ACHN (cell line): ENCODE measurements at regions not wholly inside any gene's neighbourhood (a gene's known extent, or its start where the extent isn't known, plus 50 kb on each side); places are given as distances from the start of the nearest gene placed in this dataset.

Source experiments
- DNase-seq: peaks from one replicate; pipeline ENCODE4 v3.0.0-alpha.2; 2015
- in situ Hi-C: cut with HindIII; loops from 2 replicates; pipeline ENCODE4 v1.10.0; 2017; ENCODE audit warnings: low sequenced_read_pairs, low pct_ligation_motif_present, low pct_unique_long_range_greater_than_20kb

DNA sequence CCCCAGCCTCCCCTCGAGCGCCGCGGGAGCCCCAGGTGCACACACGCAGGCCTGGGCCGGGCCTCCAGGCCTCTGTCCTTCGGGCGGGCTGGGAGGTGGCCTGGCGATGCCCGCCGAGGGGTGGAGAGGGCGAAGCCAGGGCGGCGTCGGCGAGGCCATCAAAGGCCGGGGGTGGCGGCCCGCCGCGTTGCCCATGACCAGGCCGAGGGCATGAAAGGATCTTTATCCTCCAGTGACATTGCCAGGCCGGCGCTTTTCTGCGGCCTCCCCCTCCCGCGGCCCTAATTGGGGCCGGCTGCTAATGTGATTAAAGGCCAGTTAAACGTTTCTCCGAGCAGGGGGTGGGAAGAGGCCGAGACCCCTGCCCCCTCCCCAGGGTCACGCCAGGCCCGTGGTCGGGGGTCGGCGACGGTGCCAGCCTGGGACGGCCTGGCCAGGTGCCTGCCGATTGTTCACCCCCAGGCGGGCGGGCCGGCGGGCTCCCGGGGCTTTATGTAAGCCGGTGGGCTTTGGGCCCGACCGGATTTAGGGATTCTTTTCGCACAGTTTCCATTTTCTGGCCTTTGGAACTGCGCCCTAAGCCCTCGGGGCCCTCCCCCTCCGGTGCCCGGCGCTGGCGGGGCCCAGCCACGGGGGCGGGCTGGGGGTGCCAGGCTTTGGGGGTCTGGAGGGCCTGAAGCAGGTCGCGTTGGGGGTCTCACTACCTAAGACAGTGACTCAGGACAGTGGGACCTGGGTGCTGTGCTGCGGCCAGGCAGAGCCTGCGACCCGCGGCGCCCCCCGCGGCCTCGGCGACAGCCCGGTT is 103.2 kb upstream of the DIO3 start:
- in situ Hi-C loops, result no loop called here
- DNase-seq, result no peak

DNA sequence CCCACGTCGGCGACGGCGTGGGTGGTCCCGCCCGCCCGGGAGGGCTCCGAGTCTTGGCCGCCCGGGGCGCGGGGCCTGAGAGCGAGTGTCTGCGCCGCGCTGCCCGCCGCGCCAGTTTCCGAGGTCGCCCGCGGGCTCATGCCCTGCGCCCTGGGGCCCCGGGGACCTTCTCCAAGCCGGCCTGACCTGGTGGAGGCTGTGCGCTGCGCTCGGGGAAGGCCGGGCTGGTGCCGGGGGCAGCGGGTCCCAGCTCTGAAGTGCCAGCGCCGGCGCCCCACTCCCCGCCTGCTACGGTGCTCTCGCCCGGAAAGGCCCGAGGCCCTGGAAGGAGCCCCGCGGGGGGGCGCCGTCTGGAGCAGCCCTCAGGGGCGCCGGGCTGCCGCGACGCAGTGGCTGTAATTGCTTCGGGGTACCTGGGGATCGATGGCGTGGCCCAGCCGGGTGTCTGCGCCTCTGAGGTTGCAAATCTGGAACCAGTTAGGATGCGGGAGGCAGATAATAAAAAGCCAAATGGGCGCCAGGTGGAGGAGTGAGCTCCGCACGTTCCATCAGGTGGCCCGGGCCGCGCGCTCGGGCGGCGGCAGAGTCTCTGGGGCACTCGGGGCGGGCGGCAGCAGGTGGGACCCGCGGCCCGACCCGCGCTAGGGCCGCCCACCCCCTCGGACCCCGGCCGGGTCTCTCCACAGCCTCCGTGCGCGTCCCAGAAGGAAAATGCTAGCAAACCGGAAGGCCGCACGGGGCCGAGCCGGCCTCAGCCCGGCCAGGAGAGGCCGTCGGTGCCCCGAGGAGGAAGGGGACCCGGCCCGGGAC is 102.3 kb upstream of the DIO3 start:
- in situ Hi-C loops, result no loop called here
- DNase-seq, result no peak

- in situ Hi-C loops, result no loop called here
- no peak for DNase-seq
These were observed 101.8 kb upstream of the DIO3 start for GRCh38 chr14:101459551-101459900.

DNA sequence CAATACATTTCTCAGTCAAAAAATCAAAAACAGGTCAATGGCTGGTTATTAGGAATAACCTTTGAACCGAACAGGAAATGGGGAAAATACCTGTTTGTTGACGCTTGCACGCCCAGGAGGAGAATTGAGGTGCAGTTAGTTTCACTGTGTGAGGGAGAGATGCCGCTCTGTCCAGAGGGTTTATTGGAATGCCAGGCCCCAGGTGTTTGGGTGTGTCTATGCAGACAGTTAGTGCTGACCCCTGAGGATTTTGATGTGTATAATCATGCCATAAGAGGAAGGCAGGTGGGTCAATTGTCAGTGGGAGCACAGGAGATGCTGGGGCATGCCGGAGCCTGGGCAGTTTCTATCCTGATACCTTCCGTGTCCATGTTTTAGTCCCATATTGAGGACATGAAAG is 100.8 kb upstream of the DIO3 start:
- in situ Hi-C loops, result no loop called here

GRCh38 chr14:101460986-101461750 is 100.1 kb upstream of the DIO3 start:
- no peak for DNase-seq
- in situ Hi-C loops, result no loop called here

More for the DNA sequence above, 100.8 kb upstream of the DIO3 start:
- no peak for DNase-seq

GRCh38 chr14:101461891-101462290 is 99.4 kb upstream of the DIO3 start:
- no peak for DNase-seq
- in situ Hi-C loops, result no loop called here

- DNase-seq, result no peak
These were observed 98.3 kb upstream of the DIO3 start for GRCh38 chr14:101462726-101463565.

DNA sequence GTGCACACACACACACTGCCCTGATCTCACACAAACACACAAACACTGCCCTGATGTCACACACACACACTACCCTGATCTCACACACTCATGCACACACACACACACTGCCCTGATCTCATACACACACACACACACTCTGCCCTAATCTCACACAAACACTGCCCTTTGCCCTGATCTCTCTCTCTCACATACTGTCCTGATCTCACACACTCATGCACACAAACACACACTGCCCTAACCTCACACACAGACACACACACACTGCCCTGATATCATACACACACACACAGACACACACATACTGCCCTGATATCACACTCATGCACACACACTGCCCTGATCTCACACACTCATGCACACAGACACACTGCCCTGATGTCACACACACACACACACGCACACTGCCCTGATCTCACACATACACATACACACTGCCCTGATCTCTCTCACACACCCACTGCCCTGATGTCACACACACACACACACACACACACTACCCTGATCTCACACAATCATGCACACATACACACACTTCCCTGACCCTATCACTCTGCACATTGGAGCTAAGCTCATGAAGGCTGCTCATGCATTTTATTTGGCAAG is 97.6 kb upstream of the DIO3 start:
- in situ Hi-C loops, result no loop called here
- no peak for DNase-seq

More at GRCh38 chr14:101462726-101463565, 98.3 kb upstream of the DIO3 start:
- in situ Hi-C loops, result no loop called here

GRCh38 chr14:101464310-101464983 is 96.8 kb upstream of the DIO3 start:
- in situ Hi-C loops, result no loop called here
- DNase-seq, result no peak

- no peak for DNase-seq
- in situ Hi-C loops, result no loop called here
These were observed 96.1 kb upstream of the DIO3 start for GRCh38 chr14:101464984-101465794.

DNA sequence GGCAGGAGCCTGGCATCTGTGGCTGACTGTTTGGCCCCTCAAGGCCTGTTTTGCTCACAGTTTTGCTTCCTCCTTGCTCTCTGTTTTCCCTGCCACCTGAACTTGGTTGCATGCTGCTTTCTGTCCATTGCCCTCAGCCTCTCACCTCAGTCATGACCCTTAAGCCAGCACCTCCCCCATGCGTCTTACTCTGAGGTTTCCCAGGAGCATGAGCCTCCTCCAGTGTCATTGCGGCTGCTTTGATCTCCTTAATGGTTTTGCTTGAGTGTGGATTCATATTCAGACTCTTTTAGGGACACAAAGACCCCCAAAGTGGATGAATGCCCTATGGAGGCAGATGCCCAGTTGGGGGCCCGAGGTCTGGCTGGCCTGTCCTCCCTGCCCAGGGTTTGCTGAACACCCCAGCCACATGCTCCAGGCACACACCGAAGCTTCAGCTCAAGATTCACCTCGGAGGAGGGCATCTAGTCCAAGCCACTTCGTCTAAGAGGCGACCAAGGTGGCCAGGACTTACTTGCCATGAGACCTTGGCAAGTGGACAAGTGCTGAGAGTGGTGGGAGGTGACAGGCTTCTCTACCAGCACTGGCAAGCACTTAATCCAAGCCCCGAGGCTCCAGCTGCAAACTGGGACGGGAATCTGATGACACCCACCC is 95.4 kb upstream of the DIO3 start:
- no peak for DNase-seq
- in situ Hi-C loops, result no loop called here

DNA sequence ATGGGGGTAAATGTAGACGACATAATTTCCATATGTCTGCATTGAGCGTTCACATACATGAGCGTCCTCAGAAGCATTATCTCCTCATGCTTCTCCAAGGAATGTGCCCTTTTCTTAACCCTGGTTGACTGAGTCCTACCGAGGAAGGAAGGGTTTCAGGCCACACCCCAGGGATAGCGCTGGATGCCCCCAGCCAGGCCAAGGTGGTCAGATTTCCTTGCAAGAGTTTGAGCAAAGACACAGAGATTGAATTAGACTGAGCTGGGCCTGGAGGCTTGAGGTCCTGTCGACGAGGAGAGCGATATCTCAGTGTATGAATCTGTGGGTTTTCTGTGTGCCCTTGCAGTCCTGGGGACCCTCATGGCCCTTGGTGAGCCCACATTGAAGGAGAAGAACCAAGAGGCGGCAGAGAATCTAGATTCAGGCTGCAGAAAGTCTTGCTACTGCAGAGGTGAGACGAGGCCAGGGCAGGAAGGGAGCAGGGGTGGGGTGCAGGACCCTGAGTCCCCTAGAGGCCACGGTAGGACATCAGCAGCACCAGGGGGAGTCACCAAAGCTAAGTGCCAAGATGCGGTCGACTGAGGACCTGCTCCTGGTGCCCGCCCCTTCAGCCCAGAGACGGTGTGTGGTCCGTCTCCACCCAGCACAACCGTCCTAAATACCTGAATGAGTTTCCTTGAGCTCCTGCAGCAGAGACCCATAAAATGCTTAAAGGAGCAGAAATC is 94.7 kb upstream of the DIO3 start:
- in situ Hi-C loops, result no loop called here
- DNase-seq, result no peak

DNA sequence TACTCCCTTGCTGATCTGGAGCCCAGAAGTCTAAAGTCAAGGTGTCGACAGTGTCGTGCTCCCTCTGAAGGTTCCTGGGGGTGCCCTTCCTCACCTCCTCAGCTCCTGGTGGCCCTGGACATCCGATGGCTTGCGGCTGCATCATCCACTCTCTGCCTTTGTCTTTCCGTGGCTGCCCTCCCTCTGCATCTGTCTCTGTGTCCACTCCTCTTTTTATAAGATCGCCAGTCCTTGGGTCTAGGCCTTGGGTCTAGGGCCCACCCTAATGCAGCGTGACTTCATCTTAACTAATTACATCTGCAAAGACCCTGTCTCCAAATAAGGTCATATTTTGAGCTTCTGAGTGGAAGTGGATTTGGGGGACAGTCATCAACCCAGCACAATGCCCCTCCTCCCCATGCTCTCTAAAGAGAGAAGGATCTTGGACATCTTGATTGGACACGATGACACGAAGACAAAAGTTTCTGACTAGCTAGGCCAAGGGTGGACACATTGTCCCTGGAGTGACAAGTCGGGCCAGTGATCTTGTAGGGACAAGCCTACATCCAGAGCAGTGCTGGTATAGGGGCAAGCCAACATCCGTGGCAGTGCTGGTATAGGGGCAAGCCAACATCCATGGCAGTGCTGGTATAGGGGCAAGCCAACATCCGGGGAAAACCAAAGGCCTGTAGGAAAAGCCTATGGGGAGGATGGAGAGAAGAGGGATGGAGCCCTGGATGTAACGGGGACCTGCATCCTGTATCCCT is 93.9 kb upstream of the DIO3 start:
- no peak for DNase-seq
- in situ Hi-C loops, result no loop called here

GRCh38 chr14:101469382-101470247 is 91.7 kb upstream of the DIO3 start:
- DNase-seq, result no peak
- in situ Hi-C loops, result no loop called here
